GM18861 (cell line): ENCODE measurements at regions not wholly inside any gene's neighbourhood (a gene's known extent, or its start where the extent isn't known, plus 50 kb on each side); places are given as distances from the start of the nearest gene placed in this dataset.
"Not testable (repeated sequence)": the region's sequence is repeated elsewhere in the genome, so short reads cannot be mapped to it uniquely, and the experiment has no call there.

Source experiments
- ATAC-seq: cut with Tn5 transposase; IDR thresholded peaks from one replicate; pipeline ENCODE4 v1.9.1; 2021; ENCODE audit not compliant: unreplicated experiment

DNA sequence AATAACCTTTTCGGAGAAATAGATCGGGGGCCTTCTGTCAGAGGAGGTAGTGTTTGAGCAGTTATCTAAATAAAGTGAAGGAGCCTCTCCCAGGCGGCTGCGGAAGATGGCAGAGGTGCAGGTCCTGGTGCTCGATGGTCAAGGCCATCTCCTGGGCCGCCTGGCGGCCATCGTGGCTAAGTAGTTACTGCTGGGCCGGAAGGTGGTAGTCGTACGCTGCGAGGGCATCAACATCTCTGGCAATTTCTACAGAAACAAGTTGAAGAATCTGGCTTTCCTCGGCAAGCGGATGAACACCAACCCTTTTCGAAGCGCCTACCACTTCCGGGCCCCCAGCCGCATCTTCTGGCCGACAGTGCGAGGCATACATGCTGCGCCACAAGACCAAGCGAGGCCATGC lies 186.1 kb downstream of the KTN1 start:
- no peak for ATAC-seq

DNA sequence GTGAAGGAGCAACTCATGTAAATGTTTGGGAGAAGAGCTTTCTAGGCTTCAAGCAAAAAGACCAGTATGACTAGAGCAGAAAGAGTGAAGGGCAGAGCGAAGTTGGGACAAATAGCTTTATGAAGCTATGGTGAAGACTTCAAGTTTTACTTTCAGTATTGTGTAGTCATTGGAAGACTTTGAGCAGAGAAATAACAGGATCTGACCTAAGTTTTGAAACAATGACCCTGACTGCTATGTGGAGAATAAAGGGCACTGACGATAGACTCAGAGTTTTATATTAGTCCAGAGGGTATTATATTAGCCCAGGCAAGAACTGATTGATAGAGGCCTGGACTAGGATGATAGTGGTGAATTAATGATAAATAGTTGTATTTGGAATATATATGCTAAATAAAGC lies 187.3 kb downstream of the KTN1 start:
- no peak for ATAC-seq

DNA sequence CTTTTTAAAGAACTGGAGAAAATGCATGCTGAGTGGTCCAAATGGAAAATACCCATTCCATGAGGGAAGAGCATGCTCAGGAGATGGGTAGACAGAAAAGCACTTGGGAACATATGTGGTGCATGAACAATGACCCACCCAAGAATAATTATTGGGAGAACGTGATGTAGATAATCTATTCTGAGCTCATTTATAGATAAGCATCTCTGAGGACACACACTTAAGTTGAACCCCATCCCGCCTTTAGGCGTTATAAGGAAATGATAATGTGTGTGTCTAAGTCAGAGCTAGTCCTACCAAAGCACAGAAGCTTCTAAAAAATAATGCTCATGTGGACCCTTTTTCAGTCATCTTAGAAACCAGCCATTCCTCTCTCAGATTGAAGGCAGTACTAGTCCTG lies 189.9 kb downstream of the KTN1 start:
- ATAC-seq = no peak

DNA sequence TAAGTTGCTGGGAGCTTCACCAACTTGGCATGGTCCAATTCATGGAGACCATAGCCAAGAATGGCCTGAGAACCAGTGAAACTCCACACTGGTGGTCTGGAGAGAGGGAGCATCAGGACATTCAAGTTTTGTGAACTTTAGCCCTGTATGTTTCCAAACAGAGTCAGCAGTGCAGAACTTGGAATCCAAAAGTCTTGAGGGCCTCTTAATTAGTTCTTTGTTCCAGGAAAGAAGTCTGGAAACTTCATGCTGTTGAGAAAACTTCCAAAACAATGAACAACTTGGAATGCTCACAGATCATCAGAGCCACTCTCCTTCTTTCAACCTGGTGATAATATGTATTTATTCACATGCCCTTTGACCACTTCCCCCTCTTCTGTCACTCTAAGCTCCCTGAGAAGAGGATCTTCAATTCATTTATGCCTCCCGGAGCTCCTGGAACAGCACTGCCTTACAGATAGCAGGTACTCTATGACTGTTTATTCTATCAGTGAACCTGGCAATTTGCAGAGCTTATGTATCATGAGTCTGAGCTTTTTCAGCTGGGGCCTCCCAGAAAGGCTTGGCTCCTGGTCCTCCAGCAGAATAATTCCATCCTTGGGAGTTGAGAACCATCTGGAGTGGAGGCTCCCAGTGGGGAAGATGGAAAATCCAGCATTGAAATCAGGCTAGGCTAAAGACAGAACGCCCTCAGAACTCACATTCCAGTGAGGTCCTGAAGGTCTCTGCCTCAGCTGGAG lies 191.4 kb downstream of the KTN1 start:
- ATAC-seq = no peak

DNA sequence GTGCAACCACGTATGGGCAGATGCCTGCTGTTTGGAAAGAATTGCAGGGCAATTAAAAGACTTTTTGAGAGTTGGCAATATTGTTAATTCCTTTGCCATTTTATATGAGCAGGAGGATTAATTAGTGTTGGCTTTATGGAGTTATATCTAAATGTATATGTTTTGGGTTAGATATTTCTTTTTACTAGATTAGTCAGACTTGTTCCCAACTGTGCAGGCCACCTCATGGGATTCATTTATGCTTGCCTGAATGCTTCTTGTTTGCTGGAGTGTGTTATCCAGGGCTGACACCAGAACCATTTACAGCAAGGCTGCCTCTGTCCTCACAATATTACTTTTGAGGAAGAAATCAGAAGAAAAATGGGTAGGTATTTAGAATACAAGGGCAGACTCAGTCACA lies 192.5 kb downstream of the KTN1 start:
- ATAC-seq = no peak

DNA sequence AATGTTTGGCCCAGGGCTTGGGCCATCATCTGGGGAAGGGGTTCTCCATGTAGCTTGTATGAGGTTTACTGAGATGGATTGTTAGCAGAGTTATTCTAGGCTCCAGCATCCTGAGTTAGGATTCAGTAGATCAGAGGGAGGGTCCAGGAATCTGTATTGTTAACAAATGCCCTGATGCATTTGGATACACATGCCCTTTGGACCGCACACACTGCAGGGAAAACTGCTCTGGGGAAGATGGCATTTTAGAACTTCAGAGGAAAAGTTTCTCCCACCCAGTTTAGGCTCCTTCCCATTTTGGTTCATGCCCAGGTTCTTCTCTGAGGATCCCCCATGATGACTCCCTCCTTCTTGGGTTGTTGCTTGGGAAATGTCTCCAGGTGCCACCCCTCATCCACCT lies 193.3 kb downstream of the KTN1 start:
- no peak for ATAC-seq

DNA sequence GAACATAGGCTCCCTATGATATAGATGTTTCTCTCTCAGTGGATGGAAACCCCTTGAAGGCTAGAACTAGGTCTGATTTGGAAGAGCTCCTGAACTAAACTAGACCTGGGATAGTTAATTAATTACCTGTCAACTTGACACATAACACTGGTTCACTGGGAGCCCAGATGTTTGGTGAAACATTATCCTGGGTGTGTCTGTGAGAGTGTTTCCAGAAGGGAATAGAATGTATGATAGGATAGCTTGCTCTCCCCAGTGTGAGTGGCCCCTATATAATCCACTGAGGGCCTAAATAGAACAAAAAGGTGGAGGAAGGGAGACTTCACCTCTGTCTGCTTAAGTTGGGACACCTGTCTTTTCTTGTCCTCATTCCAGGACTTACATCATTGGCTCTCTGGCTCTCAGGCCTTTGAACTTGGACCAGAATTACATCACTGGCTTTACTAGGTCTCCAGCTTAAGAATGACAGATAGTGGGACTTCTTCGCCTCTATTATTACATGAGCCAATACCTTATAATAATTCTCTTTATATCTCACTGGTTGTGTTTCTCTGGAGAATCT lies 194.1 kb downstream of the KTN1 start:
- ATAC-seq = no peak

DNA sequence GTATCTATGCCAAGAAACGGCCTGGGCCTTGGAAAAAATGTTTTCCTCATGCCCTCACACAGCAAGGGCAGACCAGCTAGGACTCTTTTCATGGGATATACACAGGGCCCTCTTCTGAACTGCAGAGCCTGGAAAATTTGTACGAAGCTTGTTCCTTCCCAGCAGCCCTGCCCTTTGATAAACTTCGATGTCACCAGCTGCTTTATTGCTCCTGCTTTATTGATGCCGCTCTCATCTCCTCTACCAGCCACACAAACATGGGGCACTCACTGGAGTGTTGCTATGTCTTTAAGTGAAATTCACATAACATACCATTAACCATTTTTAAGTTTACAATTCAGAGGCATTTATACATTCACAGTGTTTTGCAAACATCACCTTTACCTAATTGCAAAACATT lies 197.9 kb downstream of the KTN1 start:
- no peak for ATAC-seq

DNA sequence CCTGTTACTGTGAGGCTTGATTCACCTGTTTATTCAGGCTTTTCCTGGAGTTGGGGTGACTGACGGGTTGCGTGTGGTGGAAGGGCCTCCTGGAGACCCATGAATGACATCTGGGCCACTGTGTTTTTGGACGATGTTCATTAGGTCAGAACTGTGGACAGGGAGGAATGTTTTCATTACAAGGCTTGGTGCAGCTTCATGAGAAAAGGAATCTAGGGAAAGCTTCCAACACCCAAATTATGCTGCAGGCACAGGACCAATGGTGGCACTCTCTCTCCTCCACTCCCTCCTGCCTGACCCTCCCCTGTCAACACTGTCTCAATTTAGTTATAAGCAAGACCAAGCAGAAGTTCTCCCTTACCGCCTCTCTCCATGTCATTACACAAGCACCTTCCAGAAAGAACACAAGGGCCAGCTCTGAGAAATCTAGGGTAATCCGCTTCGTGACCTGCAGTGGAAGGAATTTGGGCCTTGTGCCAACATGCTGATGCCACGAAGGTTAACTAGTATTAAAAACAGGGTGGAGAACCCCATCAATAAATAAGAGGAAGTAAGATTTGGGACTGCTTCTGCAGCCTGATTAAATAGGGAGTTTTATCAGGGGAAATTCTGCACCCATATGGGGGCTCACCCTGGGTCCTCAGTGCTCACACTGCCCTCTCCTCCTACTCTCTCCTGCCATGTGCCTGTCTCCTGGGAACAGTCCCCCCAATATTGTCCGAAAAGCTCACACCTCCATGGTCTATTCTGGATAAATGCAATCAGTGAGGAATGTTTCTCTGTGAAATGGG lies 200.3 kb downstream of the KTN1 start:
- ATAC-seq = no peak

DNA sequence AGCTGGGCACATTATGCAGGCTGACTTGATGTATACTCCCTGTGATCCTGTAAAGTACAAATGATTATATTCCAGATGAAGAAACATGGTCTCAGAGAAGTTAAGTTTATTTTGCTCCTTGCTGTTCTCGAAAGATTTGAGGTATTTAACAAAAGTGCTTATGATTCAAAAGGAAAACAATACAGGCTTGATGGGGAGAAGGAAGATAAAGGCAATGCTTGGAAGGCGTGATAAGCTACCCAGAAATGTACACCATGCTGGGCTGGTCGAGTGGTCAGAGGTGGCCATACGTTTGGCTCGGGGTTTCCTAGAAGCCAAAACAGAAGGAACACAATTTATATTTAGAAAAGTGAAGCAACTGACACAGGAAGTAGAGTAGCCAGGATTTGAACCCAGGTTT lies 201.0 kb downstream of the KTN1 start:
- ATAC-seq = no peak

DNA sequence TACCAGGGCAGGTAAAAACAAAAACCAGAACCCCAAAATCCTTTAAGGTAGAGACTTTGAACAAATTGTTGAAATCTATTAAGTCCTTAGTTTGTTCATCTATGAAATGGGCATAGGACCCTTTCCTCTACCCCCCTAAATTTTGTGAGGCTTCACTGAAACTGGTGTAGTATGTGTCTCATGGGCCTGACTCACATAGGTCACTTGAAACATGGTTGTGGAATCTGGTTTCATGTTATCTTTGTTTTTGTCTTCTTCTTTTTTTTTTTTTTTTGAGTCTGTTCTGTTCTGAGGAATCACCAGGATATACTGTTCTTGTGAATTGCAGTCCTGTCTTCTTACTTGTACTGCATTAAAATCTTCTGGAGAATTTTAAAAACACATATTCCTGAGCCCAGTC lies 202.2 kb downstream of the KTN1 start:
- ATAC-seq = no peak

DNA sequence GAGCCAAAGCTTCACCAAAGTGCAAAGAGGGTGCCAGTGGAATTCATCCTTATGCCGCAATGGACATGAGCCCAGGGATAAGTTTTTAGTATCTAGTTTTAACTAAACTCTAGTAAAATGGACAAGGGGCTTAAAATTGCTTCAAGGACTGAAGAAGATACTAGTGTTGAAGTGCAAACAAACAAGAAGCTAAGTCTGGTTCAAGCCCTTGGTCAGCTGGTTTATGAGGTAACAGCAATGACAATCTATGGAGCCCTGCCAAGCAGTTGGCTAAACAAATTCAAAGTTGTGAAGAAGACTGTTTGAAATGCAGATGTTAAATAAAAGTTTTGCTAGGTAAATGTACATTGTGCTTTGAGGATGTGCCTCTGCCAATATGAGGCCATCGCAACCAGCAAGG lies 209.4 kb downstream of the KTN1 start:
- no peak for ATAC-seq

DNA sequence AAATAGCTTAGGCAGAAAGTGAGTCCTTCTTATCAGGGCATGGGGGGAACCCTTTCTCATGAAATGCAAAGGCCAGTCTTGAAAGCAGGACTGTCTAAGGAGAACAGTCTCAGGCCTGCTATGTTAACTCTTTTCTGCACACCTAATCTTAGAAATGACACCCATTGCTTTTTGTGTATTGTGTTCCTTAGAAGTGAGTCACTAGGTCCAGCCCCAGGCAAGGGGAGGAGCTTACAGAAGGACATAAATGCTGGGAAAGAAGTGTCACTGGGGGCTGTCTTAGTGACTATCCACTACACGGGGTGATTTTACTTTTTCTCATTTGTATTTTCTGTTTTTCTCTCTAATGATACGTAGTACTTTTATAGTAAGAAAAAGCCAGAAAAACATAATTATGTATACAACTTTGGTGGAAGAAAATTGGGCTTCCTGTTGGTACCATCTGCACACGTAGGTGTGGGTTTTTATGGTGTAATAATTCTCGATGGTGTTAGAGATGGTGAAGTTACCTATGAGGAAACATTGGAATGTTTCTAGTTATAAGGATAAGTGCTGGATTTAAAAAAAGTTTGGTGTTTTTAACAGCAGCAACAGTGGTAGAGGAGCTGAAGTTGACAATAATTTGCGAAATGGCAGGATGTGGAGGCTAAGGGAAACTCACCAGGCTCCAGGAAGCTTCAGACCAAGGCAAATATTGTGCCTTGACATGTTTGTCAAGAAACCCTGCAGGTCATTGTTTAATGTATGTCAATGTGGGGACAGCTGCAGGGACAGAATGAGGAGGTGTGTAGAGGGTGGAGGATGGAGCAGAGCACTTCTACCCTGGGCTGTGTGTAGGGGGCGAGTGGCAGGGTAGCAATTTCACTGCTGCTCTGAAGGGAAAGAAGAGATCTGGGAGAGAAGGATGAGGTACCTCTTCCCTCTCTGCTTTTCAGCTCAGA lies 214.9 kb downstream of the KTN1 start:
- ATAC-seq = no peak

DNA sequence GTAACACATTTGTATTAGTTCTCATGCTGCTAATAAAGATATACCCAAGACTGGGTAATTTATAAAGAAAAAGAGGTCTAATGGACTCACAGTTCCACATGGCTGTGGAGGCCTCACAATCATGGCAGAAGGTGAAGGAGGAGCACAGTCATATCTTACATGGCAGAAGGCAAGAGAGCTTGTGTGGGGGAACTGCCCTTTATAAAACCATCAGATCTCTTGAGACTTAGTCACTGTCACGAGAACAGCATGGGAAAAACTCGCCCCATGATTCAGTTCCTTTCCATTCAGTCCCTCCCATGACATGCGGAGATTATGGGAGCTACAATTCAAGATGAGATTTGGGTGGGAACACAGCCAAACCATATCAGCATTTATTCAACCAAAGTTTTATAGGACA lies 216.5 kb downstream of the KTN1 start:
- not testable (repeated sequence) for ATAC-seq

DNA sequence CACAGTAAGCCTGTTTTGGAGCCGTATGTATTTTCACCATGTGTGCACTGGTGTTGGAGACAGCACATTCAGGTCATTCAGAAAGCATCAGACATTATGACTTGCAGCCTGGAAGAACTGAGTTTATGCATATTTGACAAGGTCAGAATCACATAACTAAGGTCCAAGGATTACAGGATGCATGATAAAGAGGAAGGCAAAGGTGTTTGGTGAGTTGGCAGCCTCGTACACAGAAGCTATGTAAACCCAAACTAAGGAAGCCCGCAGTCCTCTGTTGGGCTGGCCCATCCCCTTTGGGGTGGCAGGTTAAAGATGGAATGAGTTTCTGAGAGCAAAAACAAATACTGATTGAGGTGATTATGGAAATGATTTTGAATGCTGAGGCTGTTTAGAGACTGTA lies 218.4 kb downstream of the KTN1 start:
- no peak for ATAC-seq

DNA sequence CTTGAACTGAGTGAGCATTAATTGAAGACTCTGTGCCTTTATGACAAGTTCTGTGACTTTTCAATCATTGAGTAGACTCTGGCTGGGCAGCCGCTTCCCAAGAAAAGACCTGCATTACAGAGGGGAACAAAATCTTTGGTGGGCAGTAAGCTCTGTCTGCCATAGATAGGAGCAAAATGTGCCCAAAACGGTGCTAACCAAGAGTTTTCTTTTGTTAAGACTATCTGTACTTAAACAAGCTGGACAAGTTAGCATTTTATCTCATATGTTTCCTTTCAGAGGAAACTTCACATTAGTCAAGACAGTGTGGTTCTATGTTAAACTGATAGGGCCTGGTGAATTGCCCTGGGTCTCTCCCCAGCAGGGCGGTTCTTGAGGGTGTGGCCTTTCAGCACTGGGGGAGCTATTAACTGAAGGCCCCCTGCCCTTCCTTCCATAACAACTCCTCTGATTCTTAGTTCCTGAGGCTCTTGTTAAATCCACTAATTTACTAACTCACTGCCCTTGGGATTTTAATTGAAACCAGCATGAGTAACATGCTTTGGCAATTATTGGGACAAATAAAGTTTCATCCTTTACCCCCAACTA lies 219.6 kb downstream of the KTN1 start:
- ATAC-seq = no peak

DNA sequence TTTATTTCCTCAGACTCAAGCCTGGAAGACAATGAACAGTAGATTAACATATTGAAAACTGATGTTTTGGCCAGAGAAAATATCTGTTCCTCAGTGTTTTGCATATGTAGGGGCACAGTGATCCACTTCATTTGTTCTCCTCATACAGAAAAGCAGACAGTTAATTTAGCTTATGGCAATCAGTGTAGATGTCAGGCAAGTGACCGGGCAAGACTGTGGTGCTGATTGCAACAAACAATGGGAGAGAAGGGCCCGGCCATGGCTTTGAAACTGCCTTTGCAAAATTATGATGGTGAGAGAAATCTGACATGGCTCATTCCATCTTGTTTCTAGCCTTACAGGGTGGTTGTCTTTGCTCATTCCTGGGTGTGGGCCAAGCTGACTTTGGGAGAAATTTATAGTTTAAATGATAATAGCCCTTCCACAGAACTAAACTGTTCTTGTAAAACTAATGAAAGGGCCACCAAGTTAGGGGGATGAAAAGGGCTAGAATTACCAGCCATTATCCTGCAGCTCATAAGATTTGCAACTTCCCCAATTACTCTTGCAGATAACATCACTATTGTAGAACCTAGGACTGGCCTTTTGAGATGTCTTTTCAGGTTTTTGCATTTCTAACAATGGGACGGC lies 220.3 kb downstream of the KTN1 start:
- ATAC-seq = no peak

DNA sequence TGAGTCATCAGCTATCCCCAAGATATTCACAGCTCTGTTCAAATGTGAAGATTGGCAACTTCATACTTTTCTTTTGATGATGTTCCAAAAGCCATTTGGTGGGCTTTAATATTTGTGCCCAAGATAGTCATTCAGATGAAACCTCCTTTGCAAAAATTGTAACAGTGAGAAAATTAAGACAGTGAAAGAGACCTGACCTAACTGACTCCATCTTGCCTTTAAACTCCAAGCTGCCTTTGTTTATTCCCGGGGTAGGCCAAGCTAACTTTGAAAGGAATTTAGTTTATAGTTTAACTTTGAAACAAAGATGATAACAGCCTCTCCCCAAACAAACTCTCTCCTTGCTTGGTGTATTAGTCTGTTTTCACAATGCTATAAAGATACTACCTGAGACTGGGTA lies 221.1 kb downstream of the KTN1 start:
- ATAC-seq = no peak

DNA sequence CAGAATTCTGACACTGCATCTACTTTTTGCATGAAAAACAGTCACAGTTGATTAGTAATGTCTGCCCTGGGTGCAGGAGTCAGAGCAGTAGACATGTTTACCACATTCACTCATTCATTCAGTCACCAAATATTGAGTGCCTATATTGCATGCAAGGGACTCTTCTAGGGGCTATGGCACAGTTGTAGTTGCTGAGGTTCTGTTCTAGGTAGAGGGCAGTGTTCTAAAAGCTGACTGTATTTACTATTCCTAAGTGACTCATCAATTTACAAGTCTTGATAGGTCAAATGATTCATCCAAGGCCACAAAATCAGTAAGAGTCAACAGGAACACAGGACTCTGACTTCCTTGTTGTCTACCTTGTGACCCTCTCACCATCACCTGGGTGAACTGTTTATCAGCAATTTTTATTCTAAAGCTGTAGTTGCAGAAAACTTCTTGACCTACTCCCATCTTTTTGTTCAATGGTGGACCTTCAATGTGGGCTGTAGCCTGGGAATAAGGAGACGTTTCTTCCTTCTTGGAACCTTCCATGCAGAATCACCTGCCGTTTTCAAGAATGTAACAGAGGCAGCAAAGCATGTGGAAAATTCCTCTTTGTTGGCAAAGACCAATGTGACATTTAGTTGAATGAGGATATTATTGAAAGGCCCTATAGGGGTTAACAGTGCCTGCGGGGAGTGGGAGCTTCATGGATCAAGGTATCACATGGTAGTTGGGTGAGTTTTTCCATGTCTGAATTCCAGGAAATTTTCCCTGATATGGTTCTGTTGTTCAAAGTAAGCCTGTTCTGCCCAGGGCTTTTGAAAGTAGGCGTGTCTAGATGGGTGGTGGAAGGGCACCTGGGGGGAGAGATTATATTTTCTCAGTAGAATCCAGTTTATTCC lies 223.2 kb downstream of the KTN1 start:
- no peak for ATAC-seq
